AG04449 (cell line): ENCODE measurements at regions not wholly inside any gene's neighbourhood (a gene's known extent, or its start where the extent isn't known, plus 50 kb on each side); places are given as distances from the start of the nearest gene placed in this dataset.

Experiments used
- CTCF ChIA-PET: fragments of 350-600 bp; formaldehyde crosslinking; extraction: SDS; loops from one replicate; lab custom pipeline; 2021; ENCODE audit warnings: antibody characterized with exemption; lab: Yijun Ruan, JAX
- POLR2A ChIA-PET: fragments of 400-600, 350-600 bp; formaldehyde crosslinking; extraction: SDS; loops from one replicate; lab custom pipeline; 2020; ENCODE audit warnings: antibody characterized with exemption, inconsistent platforms; lab: Yijun Ruan, JAX
- DNase-seq: peaks from one replicate; pipeline ENCODE4 v3.0.0-alpha.2; 2010; ENCODE audit warnings: low read depth, low spot score
- H3K4me3 ChIP-seq: 2 replicates; pipeline ENCODE4 v1.5.1; 2011; ENCODE audit warnings: low read depth, mild to moderate bottlenecking, control low read depth, low read length
- CTCF ChIP-seq: IDR thresholded peaks from one replicate; pipeline ENCODE4 v1.5.1; 2011; ENCODE audit warnings: mild to moderate bottlenecking, moderate library complexity, low read length, control low read depth, inconsistent platforms; ENCODE audit not compliant: insufficient read depth; ENCODE audit errors: missing control alignments

- no peak for TF ChIP-seq CTCF
- DNase-seq, result no peak
- ChIA-PET POLR2A (no interaction called here), CTCF (no interaction called here)
- H3K4me3 ChIP-seq, result no peak overlapping the region
Measured at GRCh38 chr7:153006911-153007310, 247.4 kb downstream of the ACTR3B start.

- TF ChIP-seq CTCF, result no peak
- no peak for DNase-seq
- POLR2A ChIA-PET, result no interaction called here
- CTCF ChIA-PET, result no interaction called here
- H3K4me3 ChIP-seq, result no peak overlapping the region
Measured at GRCh38 chr7:153010416-153010815, 250.9 kb downstream of the ACTR3B start.

GRCh38 chr7:153012203-153012602 lies 252.7 kb downstream of the ACTR3B start:
- CTCF ChIA-PET, result no interaction called here
- DNase-seq, result no peak
- H3K4me3 ChIP-seq, result no peak overlapping the region
- no peak for TF ChIP-seq CTCF
- POLR2A ChIA-PET, result no interaction called here

GRCh38 chr7:153017223-153017622 lies 257.7 kb downstream of the ACTR3B start:
- POLR2A ChIA-PET, result no interaction called here
- H3K4me3 ChIP-seq, result no peak overlapping the region

GRCh38 chr7:153021542-153021941 lies 262.0 kb downstream of the ACTR3B start:
- ChIA-PET POLR2A (no interaction called here), CTCF (no interaction called here)

More at GRCh38 chr7:153017223-153017622, 257.7 kb downstream of the ACTR3B start:
- CTCF ChIA-PET, result no interaction called here
- no peak for TF ChIP-seq CTCF
- no peak for DNase-seq

GRCh38 chr7:153022475-153023193 lies 263.1 kb downstream of the ACTR3B start:
- DNase-seq, result no peak
- ChIA-PET CTCF (no interaction called here), POLR2A (no interaction called here)
- no peak for TF ChIP-seq CTCF
- H3K4me3 ChIP-seq, result no peak overlapping the region

More at GRCh38 chr7:153021542-153021941, 262.0 kb downstream of the ACTR3B start:
- no peak for DNase-seq
- no peak overlapping the region for H3K4me3 ChIP-seq
- TF ChIP-seq CTCF, result no peak
